Ureter (tissue), 1 donor: ENCODE measurements at regions not wholly inside any gene's neighbourhood (a gene's known extent, or its start where the extent isn't known, plus 50 kb on each side); places are given as distances from the start of the nearest gene placed in this dataset.
"Not testable (repeated sequence)": the region's sequence is repeated elsewhere in the genome, so short reads cannot be mapped to it uniquely, and the experiment has no call there.

Experiments used
- DNase-seq: peaks from one replicate; pipeline ENCODE4 v3.0.0-alpha.2; 2020; ENCODE audit warnings: low spot score
- donor health status: DM: yes; HTN: yes; CAD: no.

DNA sequence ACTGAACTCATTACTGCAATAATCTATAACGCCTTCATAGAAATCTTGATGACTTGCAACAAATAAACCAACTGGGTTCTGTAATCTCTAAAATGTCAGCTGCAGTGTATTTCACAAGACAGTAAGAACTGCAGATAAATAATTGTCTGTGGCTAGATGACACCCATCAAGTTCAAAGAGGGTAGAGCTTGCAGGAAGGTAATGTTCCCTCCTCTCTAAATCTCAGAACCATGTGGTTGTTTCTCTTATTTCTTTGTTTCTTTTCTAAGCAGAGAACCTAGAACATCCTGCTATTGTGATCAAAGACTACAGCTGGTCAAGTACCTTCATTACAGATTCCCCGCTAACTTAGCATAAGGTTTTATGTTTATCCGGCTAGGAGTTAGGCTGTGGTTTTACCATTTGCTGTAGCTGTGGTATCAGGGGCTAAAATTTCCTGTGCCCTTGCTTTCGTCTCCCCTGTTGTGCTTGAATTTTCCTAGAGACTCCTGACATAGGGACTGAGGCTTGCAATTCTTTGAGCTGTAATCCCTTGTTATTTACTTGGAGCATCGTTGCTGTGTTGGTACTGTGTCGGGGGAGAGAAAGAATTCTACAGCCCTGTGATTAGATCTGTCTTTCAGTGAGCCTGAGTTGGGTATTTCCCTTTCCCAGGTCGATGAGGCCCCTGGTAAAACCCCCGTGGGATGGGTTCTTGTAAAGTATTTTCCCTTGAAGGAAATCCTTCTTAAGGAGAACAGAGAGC, 253.1 kb upstream of the BTG1 start:
- DNase-seq = no peak

GRCh38 chr12:92396647-92397252, 251.1 kb upstream of the BTG1 start:
- no peak for DNase-seq

DNA sequence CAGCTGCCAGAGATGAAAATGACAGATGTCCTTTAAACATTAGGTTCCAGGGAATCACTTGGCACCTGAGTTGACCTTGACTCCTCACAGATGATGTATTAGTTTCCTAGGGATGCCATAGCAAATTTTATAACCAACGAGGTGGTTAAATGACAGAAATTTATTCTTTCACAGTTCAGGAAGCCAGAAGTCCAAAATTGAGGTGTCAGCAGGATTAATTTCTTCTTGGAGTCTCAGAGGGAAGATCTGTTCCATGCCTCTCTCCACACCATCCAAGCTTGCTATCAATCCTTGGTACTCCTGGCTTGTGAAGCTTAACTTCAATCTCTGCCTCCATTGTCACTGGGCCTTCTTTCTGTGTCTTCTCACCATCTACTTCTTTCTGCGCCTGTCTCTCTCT, 249.7 kb upstream of the BTG1 start:
- no peak for DNase-seq

DNA sequence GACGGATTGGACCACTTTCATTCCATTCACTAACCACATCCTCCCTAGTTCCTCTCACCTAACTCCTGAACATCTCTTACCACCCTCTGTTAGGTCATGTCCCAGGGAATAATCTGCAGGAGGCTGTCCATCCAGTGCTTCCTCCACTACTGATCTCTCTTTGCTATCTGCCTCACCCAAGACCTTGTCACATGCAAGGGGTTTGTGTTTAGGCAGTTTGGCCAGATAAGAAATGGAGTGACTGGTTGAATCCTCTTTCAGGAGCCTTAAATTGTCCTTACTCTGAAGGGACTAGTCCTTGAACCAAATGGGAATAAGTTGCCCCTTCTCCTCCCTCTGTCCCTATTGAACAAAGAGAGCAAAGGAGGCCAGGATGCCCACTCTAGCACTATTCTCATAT, 249.2 kb upstream of the BTG1 start:
- no peak for DNase-seq

DNA sequence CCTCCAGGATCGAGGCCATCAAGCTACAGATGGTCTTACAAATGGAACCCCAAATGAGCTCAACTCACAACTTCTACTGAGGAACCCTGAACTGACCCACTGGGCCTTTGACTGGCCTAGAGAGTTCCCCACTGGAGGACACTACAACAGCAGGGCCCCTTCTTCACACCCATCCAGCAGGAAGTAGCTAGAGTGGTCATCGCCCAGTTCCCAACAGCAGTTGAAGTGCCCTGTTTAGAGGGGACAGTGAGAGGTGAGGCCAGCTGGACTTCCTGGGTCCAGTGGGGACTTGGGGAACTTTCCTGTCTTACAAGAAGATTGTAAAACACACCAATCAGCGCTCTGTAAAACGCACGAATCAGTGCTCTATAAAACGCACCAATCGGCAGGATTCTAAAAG, 247.9 kb upstream of the BTG1 start:
- DNase-seq = no peak

DNA sequence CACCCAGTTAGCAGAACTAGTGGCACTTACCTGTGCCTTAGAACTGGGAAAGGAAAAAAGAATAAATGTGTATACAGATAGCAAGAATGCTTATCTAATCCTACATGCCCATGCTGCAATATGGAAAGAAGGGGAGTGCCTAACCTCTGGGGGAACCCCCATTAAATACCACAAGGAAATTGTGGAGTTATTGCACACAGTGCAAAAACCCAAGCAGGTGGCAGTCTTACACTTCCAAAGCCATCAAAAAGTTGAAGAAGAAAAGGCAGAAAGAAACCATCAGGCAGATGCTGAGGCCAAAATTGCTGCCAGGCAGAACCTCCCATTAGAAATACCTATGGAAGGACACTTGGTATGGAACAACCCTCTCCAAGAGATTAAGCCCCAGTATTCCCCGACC, 246.1 kb upstream of the BTG1 start:
- not testable (repeated sequence) for DNase-seq

- DNase-seq = no peak
These were observed 243.8 kb upstream of the BTG1 start for GRCh38 chr12:92389466-92389865.

DNA sequence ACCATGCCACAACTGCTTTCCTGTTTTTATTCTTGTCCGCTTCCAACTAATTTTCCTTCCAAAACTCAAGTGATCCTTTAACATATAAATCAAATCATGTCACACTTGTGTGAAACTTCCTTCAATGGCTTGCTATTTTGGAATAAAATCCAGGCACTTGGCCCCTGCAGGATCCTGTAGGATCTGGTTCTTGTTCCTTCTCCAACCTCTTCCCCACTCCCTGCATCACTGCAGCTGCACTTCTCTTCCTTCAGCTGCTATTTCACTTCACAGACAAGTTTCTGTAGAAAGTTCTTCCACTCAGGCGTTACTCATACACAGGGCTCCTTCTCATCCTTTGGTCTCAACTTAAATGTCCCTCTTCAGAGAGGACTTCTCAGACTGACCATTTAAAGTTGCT, 239.7 kb upstream of the BTG1 start:
- no peak for DNase-seq

DNA sequence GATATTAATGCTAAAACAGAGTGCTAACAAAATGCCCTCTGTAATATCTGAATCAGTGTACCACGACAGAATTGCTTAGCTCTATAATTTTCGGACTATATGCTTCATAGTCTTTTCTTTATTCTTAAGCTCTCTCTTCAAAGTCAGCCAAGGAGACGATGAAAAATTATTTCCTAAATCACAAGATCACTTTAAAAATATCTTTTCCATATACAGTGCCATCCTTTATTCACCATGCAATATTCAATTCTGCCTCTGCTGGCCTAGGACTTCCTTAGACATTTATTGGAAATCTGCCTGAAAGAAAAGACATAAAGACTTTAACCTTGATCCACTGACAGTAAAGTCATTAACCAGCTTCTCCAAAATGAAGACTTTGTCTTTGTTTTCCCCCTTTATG, 238.9 kb upstream of the BTG1 start:
- DNase-seq = no peak

DNA sequence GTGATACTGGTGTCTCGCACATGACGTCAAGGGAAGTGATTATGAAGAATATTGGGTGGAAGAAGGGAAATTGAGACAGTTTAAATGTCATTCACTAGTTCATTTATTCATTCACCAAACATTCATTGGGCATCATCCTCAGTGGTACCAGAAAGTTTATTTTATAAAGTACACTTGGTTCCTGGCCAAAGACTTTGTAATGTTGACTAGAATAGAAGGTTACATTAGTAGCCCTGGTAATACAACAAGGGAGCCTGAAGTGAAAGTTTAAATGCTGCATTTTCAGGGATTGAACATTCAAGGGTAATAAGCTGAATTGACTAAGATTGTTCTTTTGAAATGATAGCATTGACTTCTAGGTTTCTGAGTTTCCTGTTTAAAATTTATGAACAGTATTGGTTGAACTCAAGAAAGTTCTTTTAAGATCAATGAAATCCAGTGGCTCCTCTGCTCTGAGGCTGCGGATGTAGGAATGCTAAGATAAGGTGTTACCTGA, 236.8 kb upstream of the BTG1 start:
- DNase-seq = no peak

DNA sequence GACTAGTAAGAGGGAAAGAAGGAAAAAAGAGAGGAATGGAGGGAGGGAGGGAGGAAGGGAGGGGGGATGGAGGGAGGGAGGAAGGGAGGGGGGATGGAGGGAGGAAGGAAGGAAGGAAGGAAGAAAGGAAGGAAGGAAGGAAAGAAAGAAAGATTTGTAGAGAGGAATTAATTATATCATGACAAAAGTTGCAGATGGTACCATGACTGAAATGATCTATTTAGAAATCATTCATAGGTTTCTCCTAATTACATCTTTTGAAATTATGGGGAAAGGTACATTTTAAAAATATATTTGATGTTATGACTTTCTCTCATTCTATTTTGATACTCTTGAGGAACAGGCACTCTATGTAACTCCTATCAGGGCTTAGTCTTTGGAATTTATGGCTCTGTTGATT, 236.2 kb upstream of the BTG1 start:
- DNase-seq = no peak

GRCh38 chr12:92378682-92379479, 233.2 kb upstream of the BTG1 start:
- no peak for DNase-seq

DNA sequence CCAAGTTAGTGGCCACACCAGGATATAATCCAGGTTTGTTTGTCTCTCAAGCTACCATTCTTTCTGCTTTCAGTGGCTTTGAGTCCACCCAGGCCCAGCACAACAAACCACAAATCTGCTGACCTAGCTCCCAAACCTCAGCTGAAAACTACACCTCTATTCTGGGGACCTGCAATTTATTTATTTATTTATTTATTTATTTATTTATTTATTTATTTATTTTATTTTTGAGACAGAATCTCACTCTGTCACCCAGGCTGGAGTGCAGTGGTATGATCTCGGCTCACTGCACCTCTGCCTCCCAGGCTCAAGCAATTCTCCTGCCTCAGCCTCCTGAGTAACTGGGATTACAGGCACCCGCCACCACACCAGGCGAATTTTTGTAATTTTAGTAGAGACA, 229.9 kb upstream of the BTG1 start:
- not testable (repeated sequence) for DNase-seq

DNA sequence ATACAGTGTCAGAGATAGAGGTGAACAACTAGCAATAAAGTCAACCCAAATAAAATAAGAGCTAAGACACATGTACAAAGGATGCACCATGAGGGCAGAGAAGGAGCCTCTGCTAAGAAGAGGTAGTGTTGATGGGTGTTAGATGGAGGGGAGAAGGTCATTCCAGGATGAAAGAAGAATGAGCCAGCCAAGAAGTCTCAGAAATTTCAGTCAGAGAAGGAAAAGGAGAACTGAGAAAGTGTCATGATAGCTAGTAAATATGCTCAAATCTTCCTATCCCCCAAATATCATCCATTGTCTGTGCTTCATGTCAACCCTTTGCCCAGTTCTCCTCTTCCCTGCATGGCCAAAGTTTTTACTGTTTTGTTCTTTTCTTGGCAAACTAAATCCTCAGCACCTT, 225.2 kb upstream of the BTG1 start:
- no peak for DNase-seq

DNA sequence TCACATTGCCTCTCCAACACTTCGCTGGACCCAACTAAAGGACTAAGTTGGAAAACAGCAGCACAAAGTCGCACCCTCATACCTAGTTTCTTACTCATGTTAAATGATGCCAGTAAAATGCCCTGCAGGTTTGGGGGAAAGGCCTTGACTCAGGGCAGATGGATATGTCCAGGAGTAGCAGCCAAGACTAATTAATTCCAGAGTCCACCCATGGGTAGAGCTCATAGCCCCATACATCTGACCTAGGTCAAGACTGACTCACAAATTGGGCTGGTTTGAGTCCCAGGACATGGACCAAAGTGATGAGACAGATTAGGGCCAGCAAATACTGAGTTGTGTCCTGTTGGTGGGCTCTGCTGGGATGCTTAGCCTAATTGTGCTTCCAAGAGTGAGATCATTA, 224.0 kb upstream of the BTG1 start:
- no peak for DNase-seq

- no peak for DNase-seq
These were observed 223.4 kb upstream of the BTG1 start for GRCh38 chr12:92369056-92369455.

DNA sequence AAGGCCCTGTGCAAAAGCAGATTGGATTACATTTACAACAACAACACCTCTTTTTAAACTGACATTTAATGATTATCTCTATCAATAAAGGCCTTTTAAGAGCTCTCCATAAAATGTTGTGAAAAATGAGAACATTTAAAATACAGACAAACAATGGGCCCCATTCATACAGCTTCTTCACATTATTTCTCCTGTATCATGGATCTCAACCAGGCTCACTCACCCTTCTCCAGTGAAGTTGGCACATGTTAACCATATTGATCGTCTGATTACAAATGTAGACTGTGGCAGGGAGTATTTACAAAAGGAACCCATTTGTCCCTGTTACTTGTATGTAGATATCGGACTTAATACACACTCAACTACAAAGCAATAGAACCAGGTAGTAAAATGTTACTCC, 220.2 kb upstream of the BTG1 start:
- DNase-seq = no peak

DNA sequence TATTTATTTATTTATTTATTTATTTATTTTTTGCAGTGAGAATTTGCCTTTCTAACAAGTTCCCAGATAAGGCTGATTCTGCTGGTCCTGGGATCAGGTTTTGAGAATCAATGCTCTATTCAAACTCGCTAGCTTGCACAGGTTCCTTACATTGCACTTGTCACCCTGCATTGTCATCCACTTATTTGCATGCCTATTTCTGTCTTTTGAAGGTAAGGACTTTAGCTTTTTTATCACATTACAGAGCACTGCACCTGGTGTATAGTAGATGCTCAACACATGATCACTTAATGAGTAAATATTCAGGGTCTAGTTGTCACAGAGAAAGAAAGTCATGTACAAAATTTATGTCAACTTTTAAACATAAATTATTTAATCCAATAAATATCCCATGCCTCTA, 219.7 kb upstream of the BTG1 start:
- no peak for DNase-seq

DNA sequence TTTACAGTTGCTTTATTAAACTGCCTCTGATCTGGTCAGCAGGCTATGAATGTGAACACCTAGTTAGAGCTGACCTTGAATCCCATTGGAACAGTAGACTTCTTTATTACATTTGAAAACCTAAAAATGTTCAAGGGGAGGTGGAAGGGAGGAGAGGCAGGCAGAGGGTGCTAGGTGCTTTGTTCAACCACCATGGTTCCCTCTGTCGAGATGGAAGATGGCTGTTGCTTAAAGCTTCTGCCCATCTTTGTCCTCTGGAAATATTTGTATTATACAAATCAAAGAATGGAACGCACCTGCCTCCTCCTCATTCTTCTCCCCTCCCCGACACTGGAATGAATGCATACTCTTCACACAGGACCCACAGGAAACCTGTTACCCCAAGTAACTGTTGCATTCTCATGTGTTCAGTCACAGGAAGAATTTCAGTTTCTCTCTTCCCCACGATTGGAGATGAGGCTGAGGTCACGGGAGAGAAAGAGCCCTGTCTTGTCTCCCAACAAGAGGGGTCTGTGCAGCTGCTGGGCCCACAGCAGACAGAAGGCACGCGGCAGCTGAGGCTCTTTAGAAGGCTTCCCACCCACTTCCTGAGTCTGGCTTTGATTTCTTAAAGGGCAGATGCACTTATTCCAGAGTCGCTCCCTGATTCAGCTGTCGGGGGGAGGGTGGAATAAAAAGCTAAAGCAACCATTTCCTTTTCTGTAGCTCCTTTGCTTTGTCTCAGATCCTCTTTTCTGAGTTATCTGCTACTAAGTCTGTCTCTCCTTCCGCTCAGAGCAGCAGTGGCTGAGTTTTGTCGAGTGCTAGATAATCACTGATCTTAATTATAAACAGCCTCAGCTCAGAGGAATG, 217.9 kb upstream of the BTG1 start:
- DNase-seq = no peak

GRCh38 chr12:92362785-92363184, 217.1 kb upstream of the BTG1 start:
- DNase-seq = no peak

GRCh38 chr12:92362126-92362525, 216.5 kb upstream of the BTG1 start:
- DNase-seq = no peak

- DNase-seq = no peak
These were observed 214.9 kb upstream of the BTG1 start for GRCh38 chr12:92360543-92360942.
